Occipital lobe (tissue), 1 donor: ENCODE measurements at regions not wholly inside any gene's neighbourhood (a gene's known extent, or its start where the extent isn't known, plus 50 kb on each side); places are given as distances from the start of the nearest gene placed in this dataset.

Experiments used
- DNase-seq: peaks from one replicate; lab custom pipeline; 2025; lab: John Stamatoyannopoulos, UW

- no peak for DNase-seq
Measured at GRCh38 chr4:66613591-66613990, 931.7 kb downstream of the CENPC start.

DNA sequence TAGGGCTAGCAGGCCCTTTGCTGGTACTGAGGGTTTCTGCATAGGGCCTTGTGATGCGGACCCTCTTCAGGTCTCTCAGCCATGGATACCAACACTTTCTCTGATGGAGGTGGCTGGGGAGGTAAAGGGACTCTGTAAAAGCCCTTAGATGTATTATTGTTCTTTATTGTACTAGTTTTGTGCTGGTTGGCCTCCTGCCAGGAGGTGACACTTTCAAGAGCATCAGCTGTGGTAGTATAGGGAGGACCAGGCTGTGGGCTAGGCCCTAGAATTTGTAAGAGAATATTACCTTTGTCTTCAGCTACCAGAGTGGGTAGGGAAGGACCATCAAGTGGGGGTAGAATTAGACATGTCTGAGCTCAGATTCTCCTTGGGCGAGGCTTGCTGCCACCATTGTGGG lies 936.3 kb downstream of the CENPC start:
- no peak for DNase-seq

DNA sequence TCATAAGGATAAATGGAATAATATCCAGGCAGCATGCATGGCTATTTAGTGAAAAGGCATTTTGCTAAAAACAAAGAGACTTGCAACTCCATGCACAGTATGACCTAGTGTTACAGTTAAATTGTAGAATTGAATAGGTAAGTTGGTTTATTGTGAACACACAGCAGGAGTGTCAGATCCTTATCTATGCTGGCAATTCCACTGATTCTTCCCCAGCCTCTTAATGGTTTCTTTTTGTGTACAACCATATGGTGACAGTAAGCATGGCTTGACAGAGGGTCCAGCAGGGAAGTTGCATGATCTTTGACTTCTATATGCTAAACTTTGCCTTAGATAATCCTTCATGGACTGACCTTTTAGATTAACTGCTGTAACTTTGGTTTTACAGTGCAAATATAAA lies 936.6 kb upstream of the EPHA5 start:
- no peak for DNase-seq

GRCh38 chr4:66606215-66606614 lies 935.9 kb upstream of the EPHA5 start:
- no peak for DNase-seq

DNA sequence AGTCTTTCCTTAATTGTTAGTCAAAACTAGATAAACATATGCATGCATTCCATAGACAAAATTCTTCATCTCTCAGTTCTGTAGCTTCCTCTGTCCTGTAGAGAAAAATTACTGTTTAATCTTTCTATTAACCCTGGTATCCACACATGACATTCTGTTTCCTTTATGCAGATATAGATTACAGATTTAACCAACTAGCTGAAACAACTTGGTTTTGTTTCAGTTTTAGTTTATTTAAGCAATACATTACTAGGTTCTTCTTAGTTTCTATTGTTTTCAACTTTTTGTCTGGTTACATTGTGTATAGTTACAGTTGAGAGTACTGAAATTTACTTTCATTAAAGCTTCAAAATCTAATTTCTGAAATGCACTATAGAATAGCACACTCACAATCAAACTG lies 933.9 kb upstream of the EPHA5 start:
- DNase-seq = no peak

DNA sequence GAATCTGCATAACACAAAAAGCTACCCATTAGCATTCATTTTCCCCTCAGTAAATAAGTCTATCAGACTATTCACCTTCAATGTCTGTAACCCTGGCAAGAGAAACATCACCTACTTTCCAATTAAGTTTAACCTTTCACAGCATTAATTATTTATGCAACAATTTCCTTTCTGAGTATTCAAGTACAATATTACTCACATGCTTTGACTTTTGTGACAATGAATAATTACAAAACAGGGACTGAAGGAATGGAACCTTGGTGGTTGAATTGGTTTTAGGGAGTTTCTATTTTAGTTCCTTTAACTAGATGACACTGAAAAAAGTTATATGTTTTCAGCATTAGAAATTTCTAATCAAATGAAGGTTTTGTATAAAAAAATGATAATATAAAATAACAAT lies 932.3 kb upstream of the EPHA5 start:
- no peak for DNase-seq

- DNase-seq = no peak
Measured at GRCh38 chr4:66591968-66592367, 921.7 kb upstream of the EPHA5 start.

DNA sequence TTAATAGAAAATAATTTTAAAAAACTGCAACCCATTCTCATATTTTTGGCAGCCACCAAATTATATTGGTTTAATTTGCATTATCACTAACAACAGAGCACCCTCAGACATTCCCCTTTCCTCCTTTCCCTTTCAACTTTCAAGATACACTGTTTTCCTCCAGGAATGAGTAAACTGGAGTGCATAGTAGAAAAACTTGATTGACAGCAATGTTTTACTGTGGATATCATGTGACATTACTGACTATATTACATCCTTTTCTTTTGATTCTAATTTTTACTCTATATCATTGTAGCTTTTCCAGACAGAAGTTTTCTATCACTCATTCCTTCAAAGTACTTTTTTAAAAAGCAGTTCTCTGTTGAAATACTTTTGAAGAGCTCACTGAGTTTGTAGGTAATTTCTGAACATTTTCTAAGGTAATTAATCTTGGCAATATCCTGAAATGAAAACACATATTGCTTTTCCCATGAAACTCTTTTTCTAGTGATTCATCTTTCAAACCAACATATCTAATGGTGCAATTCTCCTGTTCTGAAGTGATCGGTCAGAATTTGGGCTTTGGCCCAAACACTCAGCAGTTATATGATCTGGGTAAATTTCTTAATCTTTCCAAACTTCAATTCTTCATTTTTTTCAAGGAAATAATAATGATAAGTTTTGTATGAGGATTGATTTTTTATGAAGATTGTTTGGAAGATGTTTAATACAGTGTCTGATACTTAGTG lies 920.4 kb upstream of the EPHA5 start:
- no peak for DNase-seq

DNA sequence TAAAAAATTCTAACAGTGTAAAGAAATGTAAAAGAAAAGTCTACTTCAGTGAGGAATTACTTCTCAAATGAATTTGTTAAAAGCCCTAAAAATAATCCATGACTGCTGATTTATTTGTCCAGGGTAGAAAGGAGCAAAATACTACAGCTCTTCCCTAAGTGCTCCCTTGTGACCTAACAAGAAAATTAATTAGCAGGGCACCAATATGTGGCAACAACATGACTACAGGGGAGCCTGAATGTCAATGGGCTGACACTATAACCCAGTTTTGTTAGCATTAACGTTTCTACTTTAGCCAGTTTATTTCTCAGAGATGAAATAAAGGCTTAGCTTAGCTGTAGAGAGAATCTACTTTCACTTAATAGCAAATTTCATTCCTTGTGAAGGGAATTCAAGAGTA lies 918.9 kb upstream of the EPHA5 start:
- DNase-seq = no peak

- no peak for DNase-seq
Measured at GRCh38 chr4:66585767-66586166, 915.5 kb upstream of the EPHA5 start.

GRCh38 chr4:66577922-66578321 lies 907.6 kb upstream of the EPHA5 start:
- no peak for DNase-seq

GRCh38 chr4:66575008-66575696 lies 904.9 kb upstream of the EPHA5 start:
- DNase-seq = no peak

GRCh38 chr4:66574145-66574978 lies 904.1 kb upstream of the EPHA5 start:
- no peak for DNase-seq

GRCh38 chr4:66572949-66573348 lies 902.7 kb upstream of the EPHA5 start:
- DNase-seq = no peak

- DNase-seq = no peak
Measured at GRCh38 chr4:66571145-66571695, 900.9 kb upstream of the EPHA5 start.

DNA sequence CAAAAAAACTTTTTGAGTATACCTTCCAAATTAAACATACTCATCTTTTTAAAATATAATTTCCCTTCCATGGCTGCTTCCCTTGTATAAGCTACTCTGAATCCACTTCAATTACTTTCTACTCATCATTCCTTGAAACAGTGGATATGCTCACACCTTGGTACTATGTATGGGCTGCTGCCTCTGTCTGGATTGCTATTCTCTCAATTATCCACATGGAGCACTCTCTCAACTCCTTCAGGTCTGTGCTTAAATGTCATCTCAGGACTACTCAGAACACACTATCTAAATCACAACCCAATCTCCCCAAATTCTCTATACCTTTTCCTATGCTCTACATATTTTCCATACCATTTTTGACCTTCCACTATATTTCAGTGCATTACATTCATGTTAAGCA lies 898.9 kb upstream of the EPHA5 start:
- no peak for DNase-seq

DNA sequence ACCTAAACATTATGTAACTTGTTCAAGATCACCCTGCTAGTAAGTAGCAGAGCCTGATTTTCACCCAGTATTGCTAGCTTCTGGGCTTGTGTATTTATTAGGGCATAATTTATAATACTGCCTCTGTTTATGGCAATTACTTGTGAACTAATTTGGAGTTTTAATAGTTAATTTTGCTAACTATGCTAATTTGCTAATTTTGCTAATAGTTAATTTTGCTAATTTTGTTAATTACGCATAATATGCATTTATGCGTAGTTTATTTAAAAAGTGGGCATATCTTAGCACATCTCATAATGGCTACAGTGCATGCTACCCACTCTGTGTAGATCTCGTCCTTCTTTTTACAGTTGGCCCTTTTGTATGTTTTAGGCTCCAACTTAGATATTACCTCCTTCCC lies 898.1 kb upstream of the EPHA5 start:
- no peak for DNase-seq

GRCh38 chr4:66568001-66568400 lies 897.7 kb upstream of the EPHA5 start:
- no peak for DNase-seq

DNA sequence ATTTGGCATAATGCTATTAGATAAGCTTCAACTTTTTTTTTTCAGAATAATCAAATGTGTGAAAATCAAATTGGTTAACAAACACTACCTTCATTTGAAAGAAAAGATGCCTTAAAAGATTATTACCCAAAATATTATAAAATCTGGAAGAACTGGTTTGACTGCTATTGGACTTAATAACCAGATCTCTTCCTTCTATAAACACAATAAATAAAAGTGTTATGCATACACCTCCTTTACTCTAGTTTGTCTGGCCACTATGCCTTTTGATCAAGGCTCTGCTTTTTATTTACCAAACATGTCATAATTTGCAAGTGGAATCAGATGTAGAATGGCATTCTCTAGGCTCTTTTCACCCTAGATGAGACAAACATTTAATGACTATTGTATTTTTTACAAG lies 897.3 kb upstream of the EPHA5 start:
- no peak for DNase-seq

DNA sequence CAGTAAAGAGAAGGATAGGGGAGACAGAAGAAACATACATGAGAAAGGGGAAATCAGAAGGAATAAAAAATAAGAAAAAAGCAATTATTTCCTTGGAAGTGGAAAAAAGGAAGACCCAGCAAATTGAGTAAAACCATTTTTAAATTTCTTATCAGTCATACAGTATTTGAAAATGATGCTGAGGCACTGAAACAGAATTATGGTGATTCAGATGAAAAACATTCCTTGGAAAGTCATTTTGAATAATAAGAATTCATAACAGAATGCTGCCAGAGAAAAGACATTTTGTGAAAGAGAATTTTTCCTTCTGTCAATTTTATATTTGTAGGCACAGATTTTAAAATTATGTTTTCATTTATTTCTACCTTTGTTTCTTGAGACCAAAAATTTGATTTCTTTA lies 895.5 kb upstream of the EPHA5 start:
- DNase-seq = no peak

GRCh38 chr4:66564901-66565651 lies 894.8 kb upstream of the EPHA5 start:
- no peak for DNase-seq
